ENCODE measurements at regions not wholly inside any gene's neighbourhood (a gene's known extent, or its start where the extent isn't known, plus 50 kb on each side); places are given as distances from the start of the nearest gene placed in this dataset.

- TF ChIP-seq TBP (IDR thresholded peaks at IDR 0.05; ENCODE audit: low read depth, low read length), result no peak
Observed at GRCh38 chr2:33890686-33891085, 291.6 kb upstream of the FAM98A start (continued).

All from H1 (cell line).